ENCODE measurements at regions not wholly inside any gene's neighbourhood (a gene's known extent, or its start where the extent isn't known, plus 50 kb on each side); places are given as distances from the start of the nearest gene placed in this dataset.
"Not testable (repeated sequence)": the region's sequence is repeated elsewhere in the genome, so short reads cannot be mapped to it uniquely, and the experiment has no call there.

- no peaks in the 10 kb centered on the region for H3K36me3 ChIP-seq
- TF ChIP-seq EP300 (IDR thresholded peaks at IDR 0.05) (no peak), CTCF (IDR thresholded peaks at IDR 0.05) (no peak), POLR2A (IDR thresholded peaks at IDR 0.05) (no peak)
- H3K27me3 ChIP-seq, result no peaks in the 10 kb centered on the region
- no peaks in the 10 kb centered on the region for H3K9me3 ChIP-seq
- H3K27ac ChIP-seq, result no peak overlapping the region
- WGBS, 2 donors, result 70 to 73% methylated on average over 7 of the region's 7 CpGs
- peaks cover 0 to 6% (median 2%) of the 10 kb centered on the region in 4 donors for H3K4me1 ChIP-seq
- no peak overlapping the region for H3K4me3 ChIP-seq
- no peak for DNase-seq (ENCODE audit: low spot score in 2 of 2)
Measured at GRCh38 chr10:3655528-3655927, 129.5 kb downstream of the KLF6 start.

- no peaks in the 10 kb centered on the region for H3K36me3 ChIP-seq
- no peak overlapping the region for H3K27ac ChIP-seq
- H3K4me3 ChIP-seq, result no peak overlapping the region
- no peaks in the 10 kb centered on the region for H3K27me3 ChIP-seq
- 77 to 81% methylated on average over 1 of the region's 1 CpG for WGBS, 2 donors
- DNase-seq (ENCODE audit: low spot score in 2 of 2), result no peak
- H3K9me3 ChIP-seq, result no peaks in the 10 kb centered on the region
- peaks cover 0 to 6% (median 2%) of the 10 kb centered on the region in 4 donors for H3K4me1 ChIP-seq
- no peak for TF ChIP-seq CTCF (IDR thresholded peaks at IDR 0.05)
- no peak for TF ChIP-seq POLR2A (IDR thresholded peaks at IDR 0.05)
- no peak for TF ChIP-seq EP300 (IDR thresholded peaks at IDR 0.05)
Measured at GRCh38 chr10:3654980-3655379, 130.0 kb downstream of the KLF6 start.

- H3K4me3 ChIP-seq, result no peak overlapping the region
- H3K9me3 ChIP-seq, result no peaks in the 10 kb centered on the region
- H3K27ac ChIP-seq, result no peak overlapping the region
- no peaks in the 10 kb centered on the region for H3K27me3 ChIP-seq
- no peak for DNase-seq (ENCODE audit: low spot score in 2 of 2)
- WGBS, 2 donors, result 74 to 81% methylated on average over 2 of the region's 2 CpGs
- H3K4me1 ChIP-seq, result peaks cover 0 to 6% (median 2%) of the 10 kb centered on the region in 4 donors
- no peaks in the 10 kb centered on the region for H3K36me3 ChIP-seq
- TF ChIP-seq POLR2A (IDR thresholded peaks at IDR 0.05), result no peak
Measured at GRCh38 chr10:3654496-3654895, 130.5 kb downstream of the KLF6 start.

- not testable (repeated sequence) for DNase-seq (ENCODE audit: low spot score in 2 of 2); H3K4me1 ChIP-seq; H3K27me3 ChIP-seq; H3K27ac ChIP-seq; H3K9me3 ChIP-seq; H3K36me3 ChIP-seq
- WGBS, 2 donors, result 70 to 86% methylated on average over 2 of the region's 2 CpGs
- H3K4me3 ChIP-seq, result peak overlapping the region in 1 of 4 donors; percentile 22
Measured at GRCh38 chr10:3653303-3653702, 131.7 kb downstream of the KLF6 start.

GRCh38 chr10:3652886-3653285, 132.1 kb downstream of the KLF6 start:
- H3K4me3 ChIP-seq, result peak overlapping the region in 1 of 4 donors; percentile 22
- no peak for TF ChIP-seq CTCF (IDR thresholded peaks at IDR 0.05)
- TF ChIP-seq EP300 (IDR thresholded peaks at IDR 0.05), result no peak
- H3K27me3 ChIP-seq, result no peaks in the 10 kb centered on the region
- no peaks in the 10 kb centered on the region for H3K36me3 ChIP-seq
- 52 to 62% methylated on average over 13 of the region's 13 CpGs for WGBS, 2 donors
- H3K27ac ChIP-seq, result no peak overlapping the region
- no peak for DNase-seq (ENCODE audit: low spot score in 2 of 2)
- H3K4me1 ChIP-seq, result peaks cover 0 to 6% (median 2%) of the 10 kb centered on the region in 4 donors
- H3K9me3 ChIP-seq, result no peaks in the 10 kb centered on the region

GRCh38 chr10:3651969-3652653, 132.9 kb downstream of the KLF6 start:
- Histone ChIP-seq H3K27ac (no peak overlapping the region), H3K4me1 (peaks cover 0 to 6% (median 2%) of the 10 kb centered on the region in 4 donors), H3K27me3 (no peaks in the 10 kb centered on the region), H3K9me3 (no peaks in the 10 kb centered on the region), H3K4me3 (no peak overlapping the region), H3K36me3 (no peaks in the 10 kb centered on the region)
- WGBS, 2 donors, result 97% methylated on average over 6 of the region's 6 CpGs
- no peak for DNase-seq (ENCODE audit: low spot score in 2 of 2)
- no peak for TF ChIP-seq CTCF (IDR thresholded peaks at IDR 0.05)
- TF ChIP-seq POLR2A (IDR thresholded peaks at IDR 0.05), result no peak
- no peak for TF ChIP-seq EP300 (IDR thresholded peaks at IDR 0.05)
